CD4-positive, alpha-beta T cell (primary cell): ENCODE measurements at regions not wholly inside any gene's neighbourhood (a gene's known extent, or its start where the extent isn't known, plus 50 kb on each side); places are given as distances from the start of the nearest gene placed in this dataset.

Experiments used
- ATAC-seq: fragments of 200-7000 bp; cut with Tn5 transposase; one replicate; pipeline ENCODE4 v1.10.0; 2022; ENCODE audit warnings: mild to moderate bottlenecking; ENCODE audit not compliant: poor library complexity
- CTCF ChIA-PET: fragments of 350-600 bp; sonication (Branson Sonifier 250); formaldehyde crosslinking; loops from one replicate; lab custom pipeline; 2021; ENCODE audit warnings: antibody characterized with exemption, inconsistent platforms; lab: Charles Lee
- POLR2A ChIA-PET: fragments of 350-600 bp; sonication (Branson Sonifier 250); formaldehyde crosslinking; loops from one replicate; lab custom pipeline; 2021; ENCODE audit warnings: antibody characterized with exemption, inconsistent platforms; lab: Charles Lee
- DNase-seq, 14 experiments: peaks; one replicate each; pipeline ENCODE4 v3.0.0-alpha.2; 2013 to 2020; ENCODE audit warnings: mixed read lengths in 2 of 14
- H3K27ac ChIP-seq, 2 donors: one replicate each; pipeline versions ENCODE4 v1.5.1 to v1.7.0; 2013; ENCODE audit warnings: low read length in 2 of 2, low read depth in 1 of 2, mild to moderate bottlenecking in 1 of 2
- H3K27me3 ChIP-seq, 2 experiments: 1 replicate in 1 of 2; 2 replicates in 1 of 2; pipeline versions ENCODE4 v1.6.1 to v1.7.0; 2013; ENCODE audit warnings: low read length in 2 of 2, control low read depth in 1 of 2, mild to moderate bottlenecking in 1 of 2, moderate library complexity in 1 of 2; ENCODE audit not compliant: insufficient read depth in 2 of 2, control insufficient read depth in 1 of 2
- H3K36me3 ChIP-seq: one replicate; pipeline ENCODE4 v1.6.1; 2013; ENCODE audit warnings: low read length, control low read depth; ENCODE audit not compliant: insufficient read depth
- H3K4me1 ChIP-seq: one replicate; pipeline ENCODE4 v1.6.1; 2013; ENCODE audit warnings: low read length, control low read depth; ENCODE audit not compliant: insufficient read depth
- H3K4me3 ChIP-seq: one replicate; pipeline ENCODE4 v1.5.1; 2013; ENCODE audit warnings: mild to moderate bottlenecking, low read length, moderate library complexity
- H3K9me3 ChIP-seq, 2 experiments: 1 replicate in 1 of 2; 2 replicates in 1 of 2; pipeline versions ENCODE4 v1.6.1 to v1.7.0; 2013; ENCODE audit warnings: low read length in 2 of 2, mild to moderate bottlenecking in 2 of 2, control low read depth in 1 of 2, moderate library complexity in 1 of 2; ENCODE audit not compliant: control insufficient read depth in 1 of 2, insufficient read depth in 1 of 2
- H3K27ac Mint-ChIP-seq: one replicate; pipeline ENCODE4 v1.8.0; 2020; ENCODE audit warnings: mixed read lengths
- H3K27me3 Mint-ChIP-seq: one replicate; pipeline ENCODE4 v1.8.0; 2021; ENCODE audit warnings: mixed read lengths
- H3K36me3 Mint-ChIP-seq: one replicate; pipeline ENCODE4 v1.8.0; 2021; ENCODE audit warnings: low read depth, mixed read lengths
- H3K4me1 Mint-ChIP-seq: one replicate; pipeline ENCODE4 v1.8.0; 2021; ENCODE audit warnings: low read depth, mixed read lengths
- H3K4me3 Mint-ChIP-seq: one replicate; pipeline ENCODE4 v1.8.0; 2020; ENCODE audit warnings: mild to moderate bottlenecking, mixed read lengths
- H3K9me3 Mint-ChIP-seq: one replicate; pipeline ENCODE4 v1.8.0; 2020; ENCODE audit warnings: mixed read lengths
- intact Hi-C, 2 experiments: fragments of 100-400 bp; cut with DNase I in 1 of 2; cut with micrococcal nuclease in 1 of 2; formaldehyde crosslinking; loops; one replicate each; pipeline versions ENCODE4 v1.15.1 to v1.9.0; 2023 to 2025; cut with DNase I, micrococcal nuclease
- TF ChIP-seq, protein P1 (sequence below): fragments of 200-600 bp; IDR thresholded peaks from one replicate; pipeline ENCODE4 v1.8.0; 2022; ENCODE audit warnings: antibody characterized with exemption, mild to moderate bottlenecking

- ATAC-seq = no peak
- intact Hi-C loops = no loop called here
- TF ChIP-seq, protein P1, sequence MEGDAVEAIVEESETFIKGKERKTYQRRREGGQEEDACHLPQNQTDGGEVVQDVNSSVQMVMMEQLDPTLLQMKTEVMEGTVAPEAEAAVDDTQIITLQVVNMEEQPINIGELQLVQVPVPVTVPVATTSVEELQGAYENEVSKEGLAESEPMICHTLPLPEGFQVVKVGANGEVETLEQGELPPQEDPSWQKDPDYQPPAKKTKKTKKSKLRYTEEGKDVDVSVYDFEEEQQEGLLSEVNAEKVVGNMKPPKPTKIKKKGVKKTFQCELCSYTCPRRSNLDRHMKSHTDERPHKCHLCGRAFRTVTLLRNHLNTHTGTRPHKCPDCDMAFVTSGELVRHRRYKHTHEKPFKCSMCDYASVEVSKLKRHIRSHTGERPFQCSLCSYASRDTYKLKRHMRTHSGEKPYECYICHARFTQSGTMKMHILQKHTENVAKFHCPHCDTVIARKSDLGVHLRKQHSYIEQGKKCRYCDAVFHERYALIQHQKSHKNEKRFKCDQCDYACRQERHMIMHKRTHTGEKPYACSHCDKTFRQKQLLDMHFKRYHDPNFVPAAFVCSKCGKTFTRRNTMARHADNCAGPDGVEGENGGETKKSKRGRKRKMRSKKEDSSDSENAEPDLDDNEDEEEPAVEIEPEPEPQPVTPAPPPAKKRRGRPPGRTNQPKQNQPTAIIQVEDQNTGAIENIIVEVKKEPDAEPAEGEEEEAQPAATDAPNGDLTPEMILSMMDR = no peak
- no peak for DNase-seq
- ChIA-PET POLR2A (no interaction called here), CTCF (no interaction called here)
- H3K4me3 ChIP-seq = no peak overlapping the region
- H3K27me3 ChIP-seq = no peaks in the 10 kb centered on the region
- H3K4me1 Mint-ChIP-seq = no peaks in the 10 kb centered on the region
- no peak overlapping the region for H3K4me3 Mint-ChIP-seq
- no peaks in the 10 kb centered on the region for H3K9me3 Mint-ChIP-seq
- no peaks in the 10 kb centered on the region for H3K36me3 ChIP-seq
- H3K9me3 ChIP-seq = no peaks in the 10 kb centered on the region
- H3K27me3 Mint-ChIP-seq = peaks cover 24% of the 10 kb centered on the region
- H3K27ac ChIP-seq = no peak overlapping the region
- H3K27ac Mint-ChIP-seq = no peak overlapping the region
- H3K36me3 Mint-ChIP-seq = no peaks in the 10 kb centered on the region
- H3K4me1 ChIP-seq = no peaks in the 10 kb centered on the region
These were observed 72.2 kb upstream of the KRTAP11-1 start for GRCh38 chr21:30953605-30954004.

DNA sequence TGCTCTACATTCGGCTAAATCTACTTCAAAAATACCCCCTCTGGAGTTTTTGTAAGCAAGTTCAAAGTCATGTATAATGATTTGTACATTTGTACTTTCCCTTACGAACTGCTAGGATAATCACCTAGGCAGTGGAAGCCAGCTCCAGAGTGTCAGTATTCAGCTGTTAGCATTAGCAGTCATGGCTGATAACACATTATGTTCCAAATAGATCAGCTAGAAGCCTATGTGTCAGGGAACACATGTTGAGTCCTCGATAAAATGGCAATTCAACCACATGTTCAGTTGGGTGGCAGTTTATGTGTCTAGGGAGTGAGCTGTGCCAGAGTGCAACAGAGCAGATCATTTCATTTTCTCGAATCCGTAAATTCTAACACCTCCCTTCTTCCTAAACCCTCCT is 65.8 kb upstream of the KRTAP11-1 start:
- Histone ChIP-seq H3K4me3 (no peak overlapping the region), H3K27me3 (no peaks in the 10 kb centered on the region), H3K9me3 (no peaks in the 10 kb centered on the region), H3K4me1 (no peaks in the 10 kb centered on the region), H3K36me3 (no peaks in the 10 kb centered on the region), H3K27ac (no peak overlapping the region)
- ChIA-PET POLR2A (no interaction called here), CTCF (no interaction called here)
- DNase-seq = no peak
- Mint-ChIP-seq H3K27me3 (peaks cover 9% of the 10 kb centered on the region), H3K36me3 (no peaks in the 10 kb centered on the region), H3K4me3 (no peak overlapping the region), H3K27ac (no peak overlapping the region), H3K4me1 (no peaks in the 10 kb centered on the region), H3K9me3 (no peaks in the 10 kb centered on the region)
- intact Hi-C loops = no loop called here
- TF ChIP-seq, protein P1 = no peak
- ATAC-seq = no peak

DNA sequence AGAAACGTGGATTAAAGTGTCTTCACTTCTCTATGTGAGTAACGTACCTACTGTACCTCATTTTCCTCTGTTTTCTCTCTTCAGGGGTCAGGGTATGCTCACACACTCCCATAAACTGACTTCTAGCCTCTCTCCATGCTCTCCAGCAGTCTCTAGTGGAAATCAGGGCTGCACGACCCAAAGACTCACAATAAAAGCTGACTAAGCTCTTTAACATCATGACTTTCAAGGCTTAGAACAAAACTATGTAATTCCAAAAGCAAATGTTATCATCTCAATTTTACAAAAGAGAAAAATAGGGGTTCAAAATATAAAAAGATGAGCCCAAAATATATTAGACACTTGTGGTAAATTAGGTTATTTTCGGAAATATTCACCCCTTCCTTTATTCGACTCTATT is 62.5 kb upstream of the KRTAP11-1 start:
- no peak overlapping the region for H3K27ac Mint-ChIP-seq
- Histone ChIP-seq H3K4me1 (no peaks in the 10 kb centered on the region), H3K27me3 (no peaks in the 10 kb centered on the region), H3K4me3 (no peak overlapping the region), H3K9me3 (no peaks in the 10 kb centered on the region), H3K36me3 (no peaks in the 10 kb centered on the region), H3K27ac (no peak overlapping the region)
- DNase-seq (no peak), ATAC-seq (no peak)
- TF ChIP-seq, protein P1 = no peak
- CTCF ChIA-PET = no interaction called here
- H3K4me3 Mint-ChIP-seq = no peak overlapping the region
- H3K36me3 Mint-ChIP-seq = no peaks in the 10 kb centered on the region
- peaks cover 4% of the 10 kb centered on the region for H3K27me3 Mint-ChIP-seq
- intact Hi-C loops = no loop called here
- no peaks in the 10 kb centered on the region for H3K9me3 Mint-ChIP-seq
- POLR2A ChIA-PET = no interaction called here
- H3K4me1 Mint-ChIP-seq = no peaks in the 10 kb centered on the region
